IMR-90 (cell line): ENCODE measurements at regions not wholly inside any gene's neighbourhood (a gene's known extent, or its start where the extent isn't known, plus 50 kb on each side); places are given as distances from the start of the nearest gene placed in this dataset.

Experiments
- ATAC-seq: fragments of 200-7000 bp; cut with Tn5 transposase; 2 replicates; pipeline ENCODE4 v1.9.1; 2020; ENCODE audit warnings: low read depth, mild to moderate bottlenecking, moderate library complexity
- BruUV-seq: library from RNA; stranded (reverse); fragments of 400-500 nt; replicated peaks from 2 replicates; lab custom pipeline; 2021; lab: Mats Ljungman, UMichigan
- CTCF ChIA-PET: fragments of 300-600 bp; formaldehyde crosslinking; extraction: SDS; loops from one replicate; lab custom pipeline; 2021; ENCODE audit warnings: antibody characterized with exemption; lab: Yijun Ruan, JAX
- POLR2A ChIA-PET: fragments of 300-600 bp; sonication (Branson Sonifier 250); formaldehyde crosslinking; loops from one replicate; lab custom pipeline; 2022; ENCODE audit warnings: antibody characterized with exemption; ENCODE audit not compliant: unreplicated experiment; lab: Charles Lee
- DNase-seq: peaks from one replicate; pipeline ENCODE4 v3.0.0; 2013
- H2AFZ ChIP-seq: replicated peaks from 2 replicates; pipeline ENCODE3; 2013; ENCODE audit warnings: low read length, mild to moderate bottlenecking; ENCODE audit not compliant: poor library complexity
- H2AK5ac ChIP-seq: 2 replicates; pipeline ENCODE4 v1.6.1; 2013; ENCODE audit warnings: low read depth, low read length, inconsistent platforms
- H2AK9ac ChIP-seq: replicated peaks from 2 replicates; pipeline ENCODE3; 2013; ENCODE audit warnings: mild to moderate bottlenecking, low read depth, low read length, moderate library complexity; ENCODE audit not compliant: poor library complexity
- H2BK120ac ChIP-seq: 2 replicates; pipeline ENCODE4 v1.6.1; 2013; ENCODE audit warnings: low read depth, low read length, inconsistent platforms
- H2BK15ac ChIP-seq: 3 replicates; pipeline ENCODE4 v1.6.1; 2013; ENCODE audit warnings: low read depth, low read length, inconsistent platforms
- H2BK20ac ChIP-seq: 2 replicates; pipeline ENCODE4 v1.6.1; 2013; ENCODE audit warnings: low read depth, mild to moderate bottlenecking, inconsistent platforms, low read length, moderate library complexity
- H2BK5ac ChIP-seq: 2 replicates; pipeline ENCODE4 v1.6.1; 2013; ENCODE audit warnings: mild to moderate bottlenecking, low read depth, low read length, inconsistent platforms; ENCODE audit not compliant: poor library complexity, severe bottlenecking
- H3K14ac ChIP-seq: replicated peaks from 2 replicates; pipeline ENCODE4 v1.6.1; 2013; ENCODE audit warnings: low read depth, low read length, inconsistent platforms
- H3K18ac ChIP-seq: 2 replicates; pipeline ENCODE4 v1.6.1; 2013; ENCODE audit warnings: low read depth, low read length, control low read depth
- H3K23ac ChIP-seq: 2 replicates; pipeline ENCODE4 v1.6.1; 2013; ENCODE audit warnings: low read depth, low read length, inconsistent platforms
- H3K27ac ChIP-seq: 2 replicates; pipeline ENCODE4 v1.5.1; 2013; ENCODE audit warnings: mild to moderate bottlenecking, control low read depth, low read length; ENCODE audit not compliant: insufficient read depth
- H3K27me3 ChIP-seq: 2 replicates; pipeline ENCODE4 v1.6.1; 2013; ENCODE audit warnings: low read length; ENCODE audit not compliant: control insufficient read depth, insufficient read depth
- H3K36me3 ChIP-seq: 2 replicates; pipeline ENCODE4 v1.6.1; 2013; ENCODE audit warnings: low read length, mixed read lengths; ENCODE audit not compliant: control insufficient read depth, insufficient read depth
- H3K4ac ChIP-seq: 2 replicates; pipeline ENCODE4 v1.6.1; 2013; ENCODE audit warnings: low read depth, low read length, inconsistent platforms
- H3K4me1 ChIP-seq: 2 replicates; pipeline ENCODE4 v1.6.1; 2013; ENCODE audit warnings: low read length, mixed read lengths; ENCODE audit not compliant: control insufficient read depth, insufficient read depth
- H3K4me2 ChIP-seq: 2 replicates; pipeline ENCODE4 v1.6.1; 2013; ENCODE audit warnings: low read depth, mild to moderate bottlenecking, control low read depth, low read length, moderate library complexity
- H3K4me3 ChIP-seq: 2 replicates; pipeline ENCODE4 v1.5.1; 2013; ENCODE audit warnings: low read depth, mild to moderate bottlenecking, control low read depth, low read length, moderate library complexity; ENCODE audit not compliant: insufficient read depth
- H3K56ac ChIP-seq: 2 replicates; pipeline ENCODE4 v1.6.1; 2013; ENCODE audit warnings: low read length, inconsistent platforms; ENCODE audit not compliant: insufficient read depth; ENCODE audit errors: extremely low read depth
- H3K79me1 ChIP-seq, 2 experiments: 2 replicates each; pipeline ENCODE4 v1.6.1; 2013; ENCODE audit warnings: low read length in 2 of 2, inconsistent platforms in 1 of 2, low read depth in 1 of 2
- H3K9ac ChIP-seq: 2 replicates; pipeline ENCODE4 v1.6.1; 2013; ENCODE audit warnings: low read depth, low read length, control low read depth
- H3K9me1 ChIP-seq: 2 replicates; pipeline ENCODE4 v1.6.1; 2013; ENCODE audit warnings: low read length, inconsistent platforms; ENCODE audit not compliant: insufficient read depth
- H3K9me3 ChIP-seq: 2 replicates; pipeline ENCODE4 v1.6.1; 2013; ENCODE audit warnings: low read length; ENCODE audit not compliant: control insufficient read depth, insufficient read depth
- H4K20me1 ChIP-seq: 2 replicates; pipeline ENCODE4 v1.6.1; 2013; ENCODE audit warnings: low read length, inconsistent platforms; ENCODE audit not compliant: insufficient read depth
- H4K5ac ChIP-seq: 2 replicates; pipeline ENCODE4 v1.6.1; 2013; ENCODE audit warnings: mild to moderate bottlenecking, low read depth, low read length, control low read depth
- H4K8ac ChIP-seq, 2 experiments: 2 replicates each; pipeline ENCODE4 v1.6.1; 2013; ENCODE audit warnings: low read depth in 2 of 2, low read length in 2 of 2, control low read depth in 1 of 2, inconsistent platforms in 1 of 2
- H4K91ac ChIP-seq: 2 replicates; pipeline ENCODE4 v1.6.1; 2013; ENCODE audit warnings: low read depth, low read length, inconsistent platforms; ENCODE audit not compliant: insufficient read depth
- CEBPB ChIP-seq: IDR thresholded peaks from 2 replicates; pipeline ENCODE4 v1.6.1; 2012; ENCODE audit warnings: low read depth, low read length, improper control_type of control experiment
- FOS ChIP-seq: fragments of 150-350 bp; IDR thresholded peaks from 2 replicates; pipeline ENCODE4 v1.6.1; 2016; ENCODE audit warnings: low read depth, low read length
- WGBS, 2 experiments: methylation state at CpG; one replicate each; pipeline versions ENCODE4 v1.1.5 to v1.1.7; 2013; ENCODE audit warnings: missing lambda C conversion rate in 2 of 2; ENCODE audit not compliant: insufficient read length in 1 of 2; ENCODE audit errors: extremely low coverage in 2 of 2; 5-methylcytosine and 5-hydroxymethylcytosine counted together
- dilution Hi-C: fragments of 300-500 bp; cut with HindIII; formaldehyde crosslinking; loops from one replicate; pipeline ENCODE4 v1.14.3; 2018; ENCODE audit warnings: low sequenced_read_pairs; ENCODE audit not compliant: unreplicated experiment
- in situ Hi-C: fragments of 300-500 bp; cut with MboI; formaldehyde crosslinking; loops from 3 replicates; pipeline ENCODE4 v1.14.3; 2019; ENCODE audit warnings: low sequenced_read_pairs, inconsistent platforms, mixed read lengths
- intact Hi-C: fragments of 100-400 bp; cut with micrococcal nuclease; formaldehyde crosslinking; loops from 2 replicates; pipeline ENCODE4 v1.10.0; 2022

GRCh38 chr6:144762469-144762868 is 477.3 kb downstream of the UTRN start:
- Histone ChIP-seq H2BK120ac (no peak overlapping the region), H3K79me1 (no peaks in the 10 kb centered on the region), H3K9ac (no peak overlapping the region), H4K91ac (no peak overlapping the region), H3K23ac (no peak overlapping the region), H3K4me2 (no peak overlapping the region), H3K9me1 (no peaks in the 10 kb centered on the region), H3K4ac (no peak overlapping the region), H4K20me1 (no peaks in the 10 kb centered on the region), H3K18ac (no peak overlapping the region), H2AK5ac (no peak overlapping the region), H3K27me3 (no peaks in the 10 kb centered on the region), H2BK20ac (no peak overlapping the region), H3K36me3 (peaks cover 1% of the 10 kb centered on the region), H2AFZ (no peak overlapping the region), H4K8ac (no peak overlapping the region), H2AK9ac (no peak overlapping the region), H3K4me3 (no peak overlapping the region), H3K4me1 (no peaks in the 10 kb centered on the region), H4K5ac (no peak overlapping the region), H3K14ac (no peak overlapping the region), H3K27ac (no peak overlapping the region), H3K56ac (no peak overlapping the region), H2BK5ac (no peak overlapping the region), H2BK15ac (no peak overlapping the region), H3K9me3 (no peaks in the 10 kb centered on the region)
- ATAC-seq (no peak), DNase-seq (no peak)
- no peak for TF ChIP-seq CEBPB
- no peak for TF ChIP-seq FOS
- WGBS, 2 experiments = no CpG with 5 or more reads among the region's 3 CpGs
- intact Hi-C loops (no loop called here), in situ Hi-C loops (no loop called here), dilution Hi-C loops (no loop called here)
- POLR2A ChIA-PET = no interaction called here
- CTCF ChIA-PET = no interaction called here
- BruUV-seq = no TSS peak
